Skin epidermis (tissue), 12 donors: ENCODE measurements at regions not wholly inside any gene's neighbourhood (a gene's known extent, or its start where the extent isn't known, plus 50 kb on each side); places are given as distances from the start of the nearest gene placed in this dataset.

ENCODE experiments used
- H3K27ac ChIP-seq, 21 experiments: fragments of 200-600 bp; sonication (generic) in 11 of 21; one replicate each; pipeline ENCODE4 v1.5.0; 2020; ENCODE audit warnings: mild to moderate bottlenecking in 3 of 21, inconsistent platforms in 2 of 21, moderate library complexity in 2 of 21
- H3K4me3 ChIP-seq, 7 experiments: fragments of 200-600 bp; sonication (generic) in 2 of 7; one replicate each; pipeline ENCODE4 v1.5.0; 2020; ENCODE audit warnings: inconsistent platforms in 2 of 7, mild to moderate bottlenecking in 2 of 7, moderate library complexity in 1 of 7

DNA sequence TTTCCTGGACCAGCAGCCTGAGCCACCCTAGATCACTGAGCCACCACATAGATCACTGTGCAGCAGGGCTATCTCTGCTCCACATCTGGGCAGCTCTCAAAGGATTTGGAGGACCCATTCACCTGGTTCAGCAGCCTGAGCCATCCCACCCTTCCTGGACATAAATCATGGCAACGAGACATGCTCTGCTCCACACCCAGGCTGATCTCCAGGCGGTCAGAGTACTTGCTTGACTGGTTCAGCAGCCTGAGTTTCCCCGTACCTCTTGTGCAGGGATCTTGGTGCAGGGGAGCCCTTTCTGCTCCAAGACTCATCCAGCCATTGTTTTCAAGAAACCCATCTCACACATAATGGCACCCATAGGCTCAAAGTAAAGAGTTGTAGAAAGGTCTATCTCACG lies 195.3 kb downstream of the LIG4 start:
- Histone ChIP-seq H3K4me3 (no peak overlapping the region), H3K27ac (no peak overlapping the region)

DNA sequence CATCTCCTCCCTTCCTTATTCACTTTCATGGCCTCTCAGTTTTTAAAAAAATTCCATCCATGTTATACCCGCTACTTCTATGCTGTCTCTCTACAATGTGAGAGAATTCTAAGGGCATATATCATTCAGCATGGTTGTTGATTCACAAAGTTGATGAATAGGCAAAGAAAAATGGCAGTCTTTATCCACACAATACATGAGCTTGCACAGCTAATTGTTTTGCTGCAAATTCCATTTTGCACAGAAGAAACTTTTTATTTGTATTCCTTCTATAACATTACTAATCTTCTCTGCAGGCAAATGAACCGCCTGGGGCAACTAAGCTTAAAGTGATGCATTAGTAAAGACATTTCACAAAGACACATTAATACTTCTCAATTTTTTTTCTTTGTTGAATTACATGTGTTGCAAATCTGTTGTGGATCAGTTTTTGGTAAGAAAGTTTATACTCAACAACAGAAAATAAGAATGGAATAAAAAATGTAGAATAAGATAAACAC lies 196.9 kb downstream of the LIG4 start:
- no peak overlapping the region for H3K4me3 ChIP-seq
- no peak overlapping the region for H3K27ac ChIP-seq

GRCh38 chr13:108006619-108007018 lies 208.7 kb downstream of the LIG4 start:
- Histone ChIP-seq H3K27ac (no peak overlapping the region), H3K4me3 (no peak overlapping the region)

- no peak overlapping the region for H3K27ac ChIP-seq
- no peak overlapping the region for H3K4me3 ChIP-seq
Observed at GRCh38 chr13:108005231-108005630, 210.1 kb downstream of the LIG4 start.

DNA sequence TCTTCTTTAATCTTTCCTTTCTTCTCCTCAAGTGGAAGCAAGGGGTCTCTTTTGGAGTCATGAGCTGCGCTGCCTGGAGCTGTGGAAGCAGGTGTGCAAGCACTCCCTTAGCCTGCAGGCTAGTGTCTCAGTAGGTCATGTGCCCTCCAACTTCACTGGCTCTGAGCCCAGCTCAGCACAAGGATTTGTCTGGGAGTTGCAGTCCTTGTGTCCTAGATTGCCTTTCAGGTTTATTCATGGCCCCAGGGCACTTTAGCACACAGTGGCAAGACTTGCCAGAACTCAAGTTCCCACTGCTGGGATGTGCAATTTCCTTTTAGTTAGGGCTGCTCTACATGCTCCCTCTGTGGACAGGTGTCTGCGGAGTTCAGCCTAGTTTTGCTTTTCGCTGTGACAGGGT lies 211.7 kb downstream of the LIG4 start:
- H3K27ac ChIP-seq, result no peak overlapping the region
- no peak overlapping the region for H3K4me3 ChIP-seq

- no peak overlapping the region for H3K4me3 ChIP-seq
- H3K27ac ChIP-seq, result no peak overlapping the region
Observed at GRCh38 chr13:108000998-108001397, 214.3 kb downstream of the LIG4 start.

DNA sequence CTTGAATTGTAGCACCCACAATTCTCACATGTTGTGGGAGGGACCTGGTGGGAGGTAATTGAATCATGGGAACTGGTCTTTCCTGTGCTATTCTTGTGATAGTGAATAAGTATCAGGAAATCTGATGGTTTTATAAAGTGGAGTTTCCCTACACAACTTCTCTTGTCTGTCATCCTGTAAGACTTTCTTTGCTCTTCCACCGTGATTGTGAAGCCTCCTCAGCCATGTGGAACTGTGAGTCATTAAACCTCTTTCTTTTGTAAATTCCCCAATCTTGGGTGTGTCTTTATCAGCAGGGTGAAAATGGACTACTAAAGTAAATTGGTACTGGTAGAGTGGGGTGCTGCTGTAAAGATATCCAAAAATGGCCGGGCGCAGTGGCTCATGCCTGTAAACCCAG lies 215.6 kb downstream of the LIG4 start:
- H3K4me3 ChIP-seq, result no peak overlapping the region
- H3K27ac ChIP-seq, result no peak overlapping the region

GRCh38 chr13:107994137-107994536 lies 221.2 kb downstream of the LIG4 start:
- Histone ChIP-seq H3K4me3 (no peak overlapping the region), H3K27ac (no peak overlapping the region)

DNA sequence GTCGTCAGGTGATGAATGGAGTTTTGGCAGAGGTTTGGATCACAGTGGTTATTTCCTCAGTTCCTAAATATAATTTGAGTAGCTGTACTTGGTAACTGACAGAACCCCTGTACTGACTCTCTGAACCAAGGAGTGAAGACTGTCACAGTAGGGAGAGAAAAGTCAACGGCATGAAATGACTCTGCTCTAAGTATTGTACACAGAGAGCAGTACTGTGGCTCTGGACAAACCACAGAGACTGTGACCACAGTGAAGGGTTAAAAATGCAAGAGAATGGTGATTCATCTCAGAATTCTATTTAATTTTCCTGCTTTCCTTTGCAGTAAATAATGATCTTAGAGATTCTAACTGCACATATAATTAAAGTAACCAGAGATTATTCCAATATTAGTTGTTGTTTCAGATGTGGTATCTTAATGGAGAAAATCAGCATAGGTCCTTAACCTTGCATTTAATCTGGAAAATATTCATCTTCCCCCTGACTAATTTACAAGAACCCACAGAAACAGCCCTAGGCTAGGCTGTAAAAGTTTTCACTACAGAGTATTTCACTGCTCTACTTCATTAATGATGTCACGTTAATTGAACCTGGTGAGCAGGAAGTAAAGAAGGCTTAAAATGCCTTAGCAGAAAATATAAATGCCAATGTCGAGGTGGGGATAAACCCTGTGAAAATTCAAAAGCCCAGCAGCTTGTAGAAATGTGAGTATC lies 221.9 kb downstream of the LIG4 start:
- Histone ChIP-seq H3K27ac (no peak overlapping the region), H3K4me3 (no peak overlapping the region)

GRCh38 chr13:107992542-107992941 lies 222.8 kb downstream of the LIG4 start:
- no peak overlapping the region for H3K27ac ChIP-seq

DNA sequence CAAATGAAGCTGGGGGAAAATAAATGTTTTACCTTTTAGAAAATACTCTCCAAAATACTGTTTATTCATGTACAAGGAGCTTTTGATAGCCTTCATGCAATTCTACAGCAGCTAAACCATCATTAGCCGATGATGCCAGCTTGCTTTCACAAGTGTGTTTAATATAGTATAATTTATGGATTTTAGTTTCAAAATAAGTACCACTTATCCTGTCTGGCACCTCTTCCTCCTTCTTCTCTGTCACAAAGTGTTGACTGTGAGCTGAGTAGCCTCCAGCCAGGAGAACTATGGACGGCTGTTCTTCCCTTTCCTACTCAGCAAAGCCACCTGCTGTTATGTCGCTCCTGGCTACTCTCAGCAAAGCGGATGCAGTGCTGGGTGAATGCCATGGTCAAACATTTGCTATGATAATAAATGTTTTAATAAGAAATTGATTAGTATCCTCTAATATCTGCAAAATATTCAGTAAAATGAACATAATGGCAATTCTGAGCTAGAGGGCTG lies 238.2 kb downstream of the LIG4 start:
- no peak overlapping the region for H3K4me3 ChIP-seq
- no peak overlapping the region for H3K27ac ChIP-seq

More at GRCh38 chr13:107992542-107992941, 222.8 kb downstream of the LIG4 start:
- H3K4me3 ChIP-seq, result no peak overlapping the region

DNA sequence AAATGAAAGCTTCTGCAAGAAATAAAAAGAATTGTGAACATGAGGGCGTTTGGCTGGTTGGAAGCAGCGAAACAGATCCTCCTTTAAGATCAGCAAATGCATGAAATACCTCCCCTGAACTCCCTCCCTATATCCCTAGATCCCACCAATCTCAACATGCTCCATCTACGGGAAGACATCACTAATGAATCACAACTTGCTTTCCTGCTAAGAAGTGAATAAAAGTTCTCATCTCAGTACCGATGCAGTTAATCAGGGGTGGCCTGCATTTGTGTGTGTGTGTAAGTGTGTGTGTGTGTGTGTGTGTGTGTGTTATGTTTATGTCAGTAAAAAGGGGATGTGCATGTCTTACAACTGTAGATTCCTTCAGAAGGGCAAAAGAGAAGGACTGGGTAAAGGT lies 238.7 kb downstream of the LIG4 start:
- no peak overlapping the region for H3K27ac ChIP-seq
- H3K4me3 ChIP-seq, result no peak overlapping the region

DNA sequence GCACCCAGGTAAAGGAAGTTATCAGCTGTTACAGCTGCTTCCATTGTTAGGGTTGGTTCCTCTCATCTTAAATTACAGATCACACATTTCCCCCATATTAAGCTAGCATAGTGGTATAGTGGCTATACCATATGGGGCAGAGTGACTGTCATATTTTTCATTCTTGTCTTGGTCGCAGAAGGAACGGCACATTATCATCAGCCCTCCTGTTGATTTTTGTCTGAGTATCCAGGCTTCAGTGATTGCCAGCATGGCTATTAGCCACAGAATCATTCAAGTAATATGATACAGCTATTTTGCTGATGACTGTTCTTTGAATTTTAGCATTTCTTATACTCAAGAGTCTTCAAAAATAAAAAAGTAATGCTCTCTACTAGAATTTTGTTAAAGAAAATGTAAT lies 240.9 kb downstream of the LIG4 start:
- Histone ChIP-seq H3K4me3 (no peak overlapping the region), H3K27ac (no peak overlapping the region)

DNA sequence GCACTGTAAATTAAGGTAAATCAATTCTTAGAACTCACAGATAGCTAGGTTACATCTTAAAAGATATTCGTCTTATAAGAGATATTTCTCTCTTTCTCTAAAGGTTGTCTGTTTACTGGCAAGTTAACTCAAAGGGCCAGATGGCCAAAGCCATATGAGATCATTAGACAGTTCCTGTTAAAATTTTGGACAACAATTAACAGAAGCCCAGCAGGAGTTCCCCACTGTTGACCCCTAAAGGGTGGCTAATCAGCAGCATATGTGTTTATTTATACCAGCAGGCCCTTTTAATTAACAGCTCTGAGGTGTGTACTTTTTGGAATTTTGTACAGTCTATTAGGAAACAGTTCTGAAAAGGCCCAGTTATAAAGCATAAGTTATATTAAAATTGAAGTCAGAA lies 245.8 kb downstream of the LIG4 start:
- H3K27ac ChIP-seq, result no peak overlapping the region
- no peak overlapping the region for H3K4me3 ChIP-seq

DNA sequence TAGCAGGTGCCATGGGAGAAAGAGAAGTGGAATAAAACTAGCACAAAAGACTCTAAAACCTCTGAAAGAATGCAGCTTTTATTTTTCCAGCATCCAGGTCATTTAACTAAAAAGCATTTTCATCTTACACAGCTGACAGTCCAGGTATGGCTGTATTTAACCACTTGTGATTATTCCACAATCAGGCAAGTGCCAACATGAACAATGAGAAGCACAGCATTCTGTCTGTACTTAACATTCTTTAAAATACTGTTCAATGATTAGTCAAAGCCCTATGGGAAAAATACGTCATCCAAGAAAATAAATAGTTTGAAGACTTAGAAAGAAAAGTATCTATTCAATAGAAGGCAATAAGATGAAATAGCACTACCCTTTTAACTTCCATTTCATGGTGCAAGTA lies 246.9 kb downstream of the LIG4 start:
- H3K4me3 ChIP-seq, result no peak overlapping the region
- no peak overlapping the region for H3K27ac ChIP-seq

DNA sequence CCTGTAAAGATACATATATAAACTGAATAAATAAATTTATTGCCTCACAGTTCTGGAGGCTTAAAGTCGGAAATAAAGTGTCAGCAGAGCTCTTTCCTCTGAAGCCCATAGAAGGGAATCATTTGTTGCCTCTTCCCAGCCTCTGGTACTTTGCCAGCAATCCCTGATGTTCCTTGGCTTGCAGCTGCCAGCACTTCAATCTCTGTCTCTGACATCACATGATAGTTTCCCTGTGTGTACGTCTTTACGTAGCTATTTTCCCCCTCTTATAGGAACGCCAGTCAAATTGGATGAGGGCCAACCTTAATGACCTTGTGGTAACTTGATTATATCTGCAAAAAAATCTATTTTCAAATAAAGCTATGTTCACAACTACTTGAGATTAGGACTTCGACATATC lies 250.9 kb downstream of the LIG4 start:
- H3K27ac ChIP-seq, result no peak overlapping the region
- H3K4me3 ChIP-seq, result no peak overlapping the region

GRCh38 chr13:107961849-107962608 lies 253.3 kb downstream of the LIG4 start:
- no peak overlapping the region for H3K27ac ChIP-seq

DNA sequence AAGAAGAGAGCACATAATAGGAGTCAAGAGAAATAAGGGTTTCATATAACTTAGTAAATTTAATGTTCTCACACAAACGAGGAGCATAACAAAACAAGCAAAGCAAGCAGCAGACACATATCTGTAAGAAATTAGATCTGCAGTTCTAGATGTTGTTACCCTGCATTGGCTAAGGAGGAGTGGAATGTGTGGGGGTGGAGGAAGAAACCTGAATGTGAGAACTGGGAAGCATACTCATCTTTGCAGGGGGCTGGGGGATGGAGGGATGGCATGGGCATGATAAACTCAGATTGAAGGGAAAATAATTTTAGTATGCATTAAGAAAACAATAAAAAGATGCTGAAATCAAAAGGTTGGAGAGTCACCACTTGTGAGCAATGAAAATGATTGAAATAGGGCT lies 255.0 kb downstream of the LIG4 start:
- Histone ChIP-seq H3K27ac (no peak overlapping the region), H3K4me3 (no peak overlapping the region)

More at GRCh38 chr13:107961849-107962608, 253.3 kb downstream of the LIG4 start:
- no peak overlapping the region for H3K4me3 ChIP-seq

GRCh38 chr13:107956889-107957288 lies 258.4 kb downstream of the LIG4 start:
- Histone ChIP-seq H3K27ac (no peak overlapping the region), H3K4me3 (no peak overlapping the region)

- Histone ChIP-seq H3K27ac (no peak overlapping the region), H3K4me3 (no peak overlapping the region)
Observed at GRCh38 chr13:107942030-107942617, 273.2 kb downstream of the LIG4 start.
